GM08714 (cell line): ENCODE measurements at regions not wholly inside any gene's neighbourhood (a gene's known extent, or its start where the extent isn't known, plus 50 kb on each side); places are given as distances from the start of the nearest gene placed in this dataset.
"Not testable (repeated sequence)": the region's sequence is repeated elsewhere in the genome, so short reads cannot be mapped to it uniquely, and the experiment has no call there.

Source experiments
- H3K4me3 ChIP-seq: fragments of 200-500 bp; sonication (Bioruptor generic); 2 replicates; pipeline ENCODE4 v1.5.1; 2014; ENCODE audit warnings: mild to moderate bottlenecking, low read length, inconsistent platforms
- ZNF274 ChIP-seq: IDR thresholded peaks from 2 replicates; pipeline ENCODE4 v1.6.1; 2012; ENCODE audit warnings: mild to moderate bottlenecking, low read depth, low read length

DNA sequence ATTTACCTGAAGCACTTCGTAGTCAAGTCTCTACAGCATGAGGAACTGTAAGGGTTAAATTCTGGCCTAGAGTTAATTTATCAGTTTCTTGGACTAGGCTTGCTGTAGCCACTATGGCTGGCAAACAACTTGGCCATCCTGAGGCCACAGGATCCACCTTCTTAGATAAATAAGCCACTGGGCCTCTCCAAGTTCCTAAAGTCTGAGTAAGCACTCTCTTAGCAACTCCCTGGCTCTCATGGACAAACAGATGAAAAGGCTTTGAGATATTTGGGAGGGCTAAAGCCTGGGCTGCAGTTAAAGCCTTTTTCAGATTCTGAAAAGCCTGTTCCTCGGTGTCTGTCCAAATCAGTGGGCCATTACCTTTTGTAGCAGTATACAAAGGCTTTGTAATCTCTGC lies 675.0 kb downstream of the TMEM121 start:
- H3K4me3 ChIP-seq, result no peak overlapping the region
- TF ChIP-seq ZNF274, result no peak

DNA sequence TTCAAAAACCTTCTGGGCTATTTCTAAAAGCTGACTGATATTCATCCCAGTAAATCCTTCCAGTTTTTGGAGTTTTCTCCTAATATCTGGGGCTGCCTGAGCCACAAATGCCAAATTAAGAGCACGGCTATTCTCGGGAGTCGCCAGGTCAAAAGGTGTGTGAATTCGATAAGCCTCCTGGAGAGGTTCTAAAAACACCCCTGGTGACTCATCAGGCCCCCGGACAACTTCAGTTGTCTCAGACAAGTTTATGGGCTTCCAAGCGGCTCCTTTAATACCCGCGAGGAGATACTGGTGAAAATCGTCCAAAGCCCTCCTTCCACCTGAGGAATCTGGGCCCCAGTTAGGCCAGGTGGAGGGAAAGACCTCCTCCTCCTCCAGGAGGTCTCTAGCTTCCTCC lies 677.1 kb downstream of the TMEM121 start:
- TF ChIP-seq ZNF274, result no peak
- H3K4me3 ChIP-seq, result no peak overlapping the region

DNA sequence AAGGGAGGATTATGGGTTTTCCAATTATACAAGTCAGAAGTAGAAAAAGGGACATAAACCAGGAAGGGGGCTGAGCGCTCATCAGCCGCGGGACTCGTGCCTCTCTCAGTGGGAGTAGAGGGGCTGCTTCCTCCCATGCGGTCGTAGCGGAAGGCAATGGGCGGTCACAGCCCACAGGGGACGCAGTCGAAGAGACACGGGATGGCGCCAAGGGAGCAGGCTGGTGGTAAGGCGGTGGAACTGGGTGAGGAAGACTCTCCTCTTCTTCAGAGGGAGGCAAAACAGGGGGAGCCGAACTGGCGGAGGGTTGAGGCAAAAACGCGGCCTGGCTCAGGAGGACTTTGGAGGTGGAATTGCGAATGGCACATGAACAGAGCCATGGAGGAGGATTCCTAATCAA lies 677.7 kb downstream of the TMEM121 start:
- H3K4me3 ChIP-seq, result no peak overlapping the region

DNA sequence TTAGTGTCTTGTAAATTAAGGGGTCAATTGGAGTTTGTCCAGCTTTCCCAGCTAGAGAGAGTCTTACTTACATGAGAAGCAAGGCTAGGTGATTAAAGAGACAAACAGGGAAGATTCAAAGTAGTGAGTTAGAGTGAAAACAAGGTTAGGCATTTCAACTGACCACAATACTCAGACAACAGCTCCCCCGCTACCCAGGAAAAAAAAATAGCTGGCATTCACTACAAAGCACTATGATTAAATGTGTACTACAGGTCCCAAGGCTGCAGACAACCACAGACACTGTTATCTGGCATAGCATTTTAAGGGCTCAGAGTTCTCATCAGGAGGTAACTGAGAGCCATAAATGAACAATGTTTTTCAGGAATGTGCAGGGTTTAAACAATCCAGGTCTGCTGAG lies 680.9 kb downstream of the TMEM121 start:
- no peak for TF ChIP-seq ZNF274
- no peak overlapping the region for H3K4me3 ChIP-seq

More for the DNA sequence above, 677.7 kb downstream of the TMEM121 start:
- no peak for TF ChIP-seq ZNF274

DNA sequence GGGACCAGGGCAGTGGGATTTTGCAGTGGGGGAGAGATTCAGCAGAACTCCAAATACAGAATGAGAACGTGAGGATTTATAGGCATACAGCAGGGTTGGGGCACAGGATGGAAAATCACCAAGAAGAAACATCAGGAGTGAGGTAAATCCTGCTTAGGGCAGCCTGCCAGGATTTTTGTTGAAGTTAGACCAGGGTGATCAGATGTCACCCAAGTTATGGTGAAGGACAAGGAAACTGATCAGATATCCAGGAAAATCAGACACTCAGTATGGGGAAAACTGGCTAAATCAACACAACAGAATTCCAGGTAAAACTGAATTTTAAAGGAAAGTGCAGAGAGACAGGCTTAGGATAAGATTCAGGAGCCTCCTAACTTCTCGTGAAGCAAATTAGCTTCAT lies 682.4 kb downstream of the TMEM121 start:
- TF ChIP-seq ZNF274, result no peak
- H3K4me3 ChIP-seq, result no peak overlapping the region

DNA sequence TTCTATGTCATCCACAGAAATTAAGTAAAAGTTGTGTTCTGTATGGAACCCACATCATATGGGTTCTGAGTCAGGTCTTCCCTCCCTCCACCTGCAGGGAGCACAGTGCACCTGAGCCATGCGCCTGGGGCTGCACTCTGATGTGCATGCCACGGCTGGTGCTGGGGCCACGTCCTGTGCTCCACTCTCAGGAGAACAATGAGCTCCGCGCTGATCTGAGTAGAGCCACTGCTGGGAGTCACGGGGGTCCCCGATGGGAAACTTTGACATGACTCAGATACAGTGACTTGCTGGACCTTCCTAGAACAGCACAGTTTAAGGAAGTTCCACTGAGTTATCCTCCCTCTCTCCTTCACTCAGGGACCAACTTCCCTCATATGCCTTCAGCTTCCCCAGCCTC lies 683.4 kb downstream of the TMEM121 start:
- no peak overlapping the region for H3K4me3 ChIP-seq
- TF ChIP-seq ZNF274, result no peak

DNA sequence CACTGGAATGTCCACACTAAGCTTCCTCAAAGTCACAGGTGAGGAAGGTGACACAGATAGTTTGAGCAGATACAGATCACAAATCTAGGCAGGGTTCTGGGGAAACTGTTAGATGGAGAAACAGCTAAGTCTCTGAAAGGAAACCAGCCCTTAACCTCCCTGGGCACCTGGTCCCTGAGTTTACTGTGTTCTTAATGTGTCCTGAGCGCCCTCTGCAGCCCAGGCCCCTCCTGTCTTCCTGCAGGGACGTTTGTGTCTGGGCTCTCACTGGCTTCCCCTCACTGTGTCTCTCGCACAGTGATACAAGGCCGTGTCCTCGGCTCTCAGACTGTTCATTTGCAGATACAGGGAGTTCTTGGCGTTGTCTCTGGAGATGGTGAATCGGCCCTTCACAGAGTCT lies 684.3 kb downstream of the TMEM121 start:
- no peak for TF ChIP-seq ZNF274
- H3K4me3 ChIP-seq, result no peak overlapping the region

DNA sequence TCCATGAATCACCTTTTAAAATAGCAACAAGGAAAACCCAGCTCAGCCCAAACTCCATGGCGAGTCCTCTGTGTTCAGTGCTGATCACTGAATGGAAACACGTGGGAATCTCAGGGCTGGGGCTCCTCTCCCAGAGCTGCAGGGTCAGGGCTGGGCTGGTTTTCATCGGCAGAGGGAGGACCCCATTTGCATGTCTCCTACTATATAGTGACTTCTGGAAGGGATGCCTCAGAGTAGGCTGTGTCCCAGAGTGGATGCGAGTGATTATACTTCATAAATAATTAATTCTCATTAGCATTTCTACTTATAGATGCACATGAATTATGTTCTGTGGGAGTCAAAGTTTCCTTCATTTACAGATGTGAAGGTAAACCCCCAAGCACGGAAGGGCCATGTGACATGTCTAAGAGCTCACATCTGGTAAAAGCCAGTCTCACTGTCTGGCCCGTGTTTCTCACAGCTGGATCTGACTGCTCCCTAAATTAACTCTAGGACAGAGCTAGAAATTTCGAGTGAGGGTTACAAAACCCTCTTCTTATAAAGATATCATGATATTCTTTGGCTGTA lies 685.0 kb downstream of the TMEM121 start:
- TF ChIP-seq ZNF274, result no peak
- H3K4me3 ChIP-seq, result no peak overlapping the region

DNA sequence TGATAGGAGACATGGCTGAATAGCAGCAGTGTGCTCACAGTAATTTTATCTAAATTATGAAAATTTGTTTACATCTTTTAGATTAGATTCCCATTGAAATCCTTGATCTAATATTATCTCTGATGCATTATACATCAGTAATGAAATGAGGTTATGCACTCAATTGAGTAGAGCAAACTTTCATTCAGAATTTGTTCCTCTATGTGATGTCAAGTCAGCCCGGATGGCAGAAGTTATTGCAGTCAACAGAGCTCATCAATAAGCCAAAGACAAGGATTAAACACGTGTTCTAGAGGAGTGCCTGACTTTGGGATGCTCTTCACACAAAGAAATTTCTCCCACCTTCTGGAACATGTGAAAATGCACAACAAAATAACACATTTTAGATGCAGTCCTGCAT lies 688.8 kb downstream of the TMEM121 start:
- no peak for TF ChIP-seq ZNF274

DNA sequence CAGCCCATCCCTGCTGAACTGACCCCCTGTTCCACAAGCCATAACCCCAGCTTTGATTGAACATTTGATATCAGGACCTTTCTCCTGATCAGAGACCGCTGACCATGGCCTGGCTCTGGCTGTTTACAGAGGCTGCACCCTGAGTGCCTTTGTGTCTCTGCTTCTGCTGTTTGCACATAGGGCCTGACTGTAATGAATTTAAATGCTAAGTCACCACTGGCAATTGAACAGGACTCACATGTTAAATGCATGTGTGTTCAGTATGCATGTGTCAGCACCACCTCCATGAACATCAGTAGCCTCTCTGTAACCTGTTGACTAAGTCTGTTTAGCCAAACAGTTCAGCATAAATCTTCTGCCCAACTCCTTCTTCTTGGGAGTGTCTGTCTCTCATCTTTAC lies 690.3 kb downstream of the TMEM121 start:
- TF ChIP-seq ZNF274, result no peak
- H3K4me3 ChIP-seq, result no peak overlapping the region

More for the DNA sequence above, 688.8 kb downstream of the TMEM121 start:
- H3K4me3 ChIP-seq, result no peak overlapping the region

DNA sequence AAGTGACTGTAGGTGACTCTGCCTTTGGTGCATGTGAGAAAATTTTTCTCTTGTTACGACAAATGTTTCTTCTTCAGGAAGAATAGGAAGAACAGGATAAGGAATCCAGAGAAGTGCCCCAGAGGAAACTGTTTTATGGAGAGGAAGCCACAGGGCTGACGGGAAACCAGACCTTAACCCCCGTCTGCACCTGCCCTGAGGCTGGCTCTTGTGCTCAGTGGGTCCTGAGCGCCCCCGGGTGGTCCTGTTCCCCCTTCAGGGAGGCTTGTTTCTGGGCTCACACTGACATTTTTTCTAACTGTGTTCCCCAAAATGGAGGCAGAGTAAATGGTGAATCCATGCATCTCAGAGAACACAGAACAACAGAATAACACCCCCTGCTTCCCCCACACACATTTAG lies 691.8 kb downstream of the TMEM121 start:
- no peak overlapping the region for H3K4me3 ChIP-seq
- no peak for TF ChIP-seq ZNF274

DNA sequence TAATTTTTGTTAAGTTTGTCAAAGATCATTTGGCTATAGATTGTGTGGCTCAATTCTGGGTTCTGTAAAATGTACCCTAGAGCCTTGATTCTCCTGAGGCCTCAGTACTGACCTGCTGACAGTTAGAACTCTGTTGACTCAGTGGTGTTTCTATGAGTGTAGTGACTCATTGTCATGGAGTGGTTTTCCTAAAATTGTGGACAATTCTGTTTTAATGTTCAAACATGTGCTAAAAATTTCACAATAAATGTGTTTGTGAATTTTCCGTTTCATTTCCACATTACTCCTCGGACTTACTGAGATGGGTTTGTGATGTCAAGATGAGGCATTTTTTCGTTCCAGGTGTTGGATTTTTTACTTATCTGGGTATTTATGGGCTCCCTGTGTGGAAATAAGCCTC lies 695.9 kb downstream of the TMEM121 start:
- no peak overlapping the region for H3K4me3 ChIP-seq
- no peak for TF ChIP-seq ZNF274

DNA sequence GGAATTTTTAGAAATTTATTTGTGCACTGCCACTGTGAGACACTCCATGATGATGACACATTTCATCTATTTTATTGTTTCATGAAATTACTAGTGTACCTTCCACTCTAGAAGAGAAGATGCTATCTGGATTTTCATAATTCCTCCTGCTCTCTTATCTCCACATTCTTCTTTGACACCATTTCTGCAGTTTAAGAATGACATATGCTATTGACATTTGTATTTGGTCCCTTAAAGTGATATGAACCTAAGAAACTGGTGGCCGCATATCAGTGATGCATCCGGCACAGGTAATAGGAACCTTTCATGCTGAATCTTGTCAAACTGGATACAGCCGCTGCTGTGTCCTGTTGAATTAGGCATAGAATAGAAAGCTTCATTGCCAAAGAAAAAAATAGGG lies 696.3 kb downstream of the TMEM121 start:
- no peak overlapping the region for H3K4me3 ChIP-seq
- no peak for TF ChIP-seq ZNF274

DNA sequence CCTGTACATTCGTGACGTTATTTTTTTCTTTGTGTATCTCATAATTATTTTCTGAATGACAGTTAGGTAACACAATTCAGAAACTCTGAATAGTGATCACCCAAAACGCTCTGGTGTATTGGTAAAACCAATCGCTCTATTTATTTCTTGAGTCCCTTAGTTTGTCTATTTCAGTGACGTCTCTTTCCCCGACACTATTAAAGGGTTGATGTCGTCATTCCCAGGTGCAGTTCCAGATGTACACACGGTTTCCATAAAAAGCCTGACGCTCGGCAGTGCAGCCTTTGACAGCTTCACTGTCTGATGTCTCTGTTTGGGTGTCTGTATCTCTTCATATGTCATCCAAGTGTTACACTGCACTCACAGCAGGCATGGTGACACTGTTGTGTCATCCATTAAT lies 701.4 kb downstream of the TMEM121 start:
- no peak overlapping the region for H3K4me3 ChIP-seq
- no peak for TF ChIP-seq ZNF274

DNA sequence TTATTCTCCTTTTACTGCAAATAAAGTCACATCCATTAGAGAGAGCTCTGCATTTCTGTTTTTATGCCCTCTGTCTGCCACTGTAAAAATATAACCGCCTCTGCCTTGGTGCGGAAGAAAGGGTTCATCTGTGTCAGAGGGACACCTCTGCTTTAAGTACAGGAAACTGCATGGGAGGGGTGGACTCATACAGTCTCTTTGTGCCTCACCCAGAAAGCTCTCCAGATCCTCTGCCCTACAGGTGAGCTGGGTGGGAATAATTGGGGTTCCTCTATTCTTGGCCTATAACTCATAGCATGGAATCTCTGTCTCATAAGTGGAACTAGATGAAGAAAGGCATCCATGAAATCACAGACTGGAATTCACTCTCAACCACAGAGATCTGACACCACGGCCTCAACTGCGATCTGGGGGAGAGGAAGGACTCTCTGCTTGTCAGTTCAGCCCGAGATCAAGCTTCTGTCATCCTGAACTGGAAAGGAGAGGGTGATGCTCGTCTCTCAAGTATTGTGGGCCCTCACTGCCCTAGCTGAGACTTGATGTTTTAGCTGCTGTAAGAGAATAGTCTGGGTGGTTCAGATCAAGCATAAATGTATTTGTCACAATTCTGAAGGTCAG lies 702.3 kb downstream of the TMEM121 start:
- no peak for TF ChIP-seq ZNF274

DNA sequence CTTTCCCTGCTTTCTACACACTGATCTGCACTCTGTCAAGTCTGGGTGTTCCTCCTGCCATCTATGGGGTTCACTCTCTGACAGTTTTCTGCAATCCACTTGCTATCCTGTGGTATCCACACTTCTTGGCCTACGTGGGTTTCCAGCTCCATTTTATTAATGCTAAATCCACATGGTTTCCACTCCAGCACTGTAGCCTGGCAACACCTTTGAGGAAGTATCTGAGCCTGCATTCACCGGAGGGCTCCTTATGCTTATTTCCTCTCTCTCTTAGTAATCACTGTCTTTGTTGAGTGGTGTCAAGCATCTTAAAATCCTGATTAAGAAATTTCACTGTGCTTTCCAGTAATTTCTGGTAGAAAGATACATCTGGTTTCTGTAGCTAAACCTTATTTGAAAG lies 703.7 kb downstream of the TMEM121 start:
- TF ChIP-seq ZNF274, result no peak
- H3K4me3 ChIP-seq, result no peak overlapping the region

More for the DNA sequence above, 702.3 kb downstream of the TMEM121 start:
- H3K4me3 ChIP-seq, result no peak overlapping the region

DNA sequence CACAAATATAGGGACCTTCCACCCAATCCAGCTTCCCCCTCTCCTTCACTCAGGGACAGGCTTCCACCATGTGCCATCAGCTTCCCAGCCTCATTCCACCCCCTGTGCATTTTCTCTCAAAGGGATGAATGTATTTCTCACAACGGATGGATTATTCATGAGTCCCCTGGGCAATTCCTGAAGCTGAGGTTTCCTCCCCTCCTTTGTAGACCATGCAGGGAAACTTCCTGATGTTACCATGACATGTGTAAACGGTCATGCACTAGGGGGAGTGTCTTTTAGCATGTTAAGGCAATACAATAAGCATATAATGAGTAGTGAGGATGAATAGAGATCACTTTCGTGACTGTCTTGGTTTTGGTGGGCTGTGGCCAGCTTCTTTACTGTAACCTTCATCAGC lies 706.8 kb downstream of the TMEM121 start:
- not testable (repeated sequence) for H3K4me3 ChIP-seq

DNA sequence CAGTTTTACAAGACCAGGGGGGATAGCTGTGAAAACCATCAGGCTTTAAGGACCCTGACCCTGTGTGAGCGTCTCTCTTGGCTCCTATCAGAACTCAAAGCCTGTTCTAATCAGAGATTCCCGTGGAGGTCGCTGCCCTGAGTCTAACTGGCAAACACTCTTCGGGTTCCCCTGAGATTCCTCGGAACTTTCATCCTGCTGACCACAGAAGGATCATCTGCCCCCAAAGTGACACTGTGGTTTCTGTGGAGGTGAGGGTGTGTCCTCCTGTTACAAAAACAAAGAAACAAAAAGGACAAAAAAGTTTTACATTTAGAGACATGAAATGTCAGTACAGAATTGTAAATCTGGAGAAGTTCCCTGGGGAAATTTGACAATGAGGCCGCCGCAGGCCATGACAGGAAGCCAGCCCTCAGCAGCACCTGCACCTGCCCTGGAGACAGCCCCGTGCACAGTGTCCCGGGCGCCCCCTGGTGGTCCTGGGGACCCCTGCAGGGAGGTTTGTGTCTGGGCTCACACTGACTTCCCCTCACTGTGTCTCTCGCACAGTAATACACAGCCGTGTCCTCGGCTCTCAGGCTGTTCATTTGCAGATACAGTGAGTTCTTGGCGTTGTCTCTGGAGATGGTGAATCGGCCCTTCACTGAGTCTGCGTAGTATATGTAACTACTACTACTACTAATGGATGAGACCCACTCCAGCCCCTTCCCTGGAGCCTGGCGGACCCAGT lies 708.3 kb downstream of the TMEM121 start:
- not testable (repeated sequence) for H3K4me3 ChIP-seq
